Loucy (cell line): ENCODE measurements at regions not wholly inside any gene's neighbourhood (a gene's known extent, or its start where the extent isn't known, plus 50 kb on each side); places are given as distances from the start of the nearest gene placed in this dataset.

Experiments used
- H2AFZ ChIP-seq: fragments of 200-600 bp; sonication (generic); 2 replicates; pipeline ENCODE4 v1.6.0; 2016; ENCODE audit warnings: antibody characterized with exemption, mild to moderate bottlenecking, low read length, moderate library complexity
- H3F3A ChIP-seq: fragments of 200-600 bp; 2 replicates; pipeline ENCODE4 v1.6.0; 2016; ENCODE audit warnings: antibody characterized with exemption, low read depth, mild to moderate bottlenecking
- H3K27me3 ChIP-seq: fragments of 200-600 bp; sonication (generic); 2 replicates; pipeline ENCODE4 v1.6.1; 2014; ENCODE audit warnings: low read length, mild to moderate bottlenecking; ENCODE audit not compliant: insufficient read depth, poor library complexity, severe bottlenecking
- H3K36me3 ChIP-seq: fragments of 200-600 bp; sonication (generic); 2 replicates; pipeline ENCODE4 v1.6.1; 2016; ENCODE audit warnings: low read length; ENCODE audit not compliant: insufficient read depth
- H3K4me1 ChIP-seq: fragments of 200-600 bp; sonication (generic); 2 replicates; pipeline ENCODE4 v1.5.1; 2014; ENCODE audit warnings: low read length, mild to moderate bottlenecking; ENCODE audit not compliant: insufficient read depth, poor library complexity, severe bottlenecking
- H3K4me2 ChIP-seq: fragments of 200-600 bp; sonication (generic); 2 replicates; pipeline ENCODE4 v1.6.0; 2014; ENCODE audit warnings: antibody characterized with exemption, low read length, low read depth, mild to moderate bottlenecking; ENCODE audit not compliant: poor library complexity, severe bottlenecking
- H3K4me3 ChIP-seq: fragments of 200-600 bp; sonication (generic); 2 replicates; pipeline ENCODE4 v1.5.1; 2014; ENCODE audit warnings: low read length, mild to moderate bottlenecking, mixed read lengths; ENCODE audit not compliant: poor library complexity, severe bottlenecking
- H3K79me2 ChIP-seq: fragments of 200-600 bp; sonication (generic); 2 replicates; pipeline ENCODE4 v1.6.1; 2014; ENCODE audit warnings: low read length; ENCODE audit not compliant: insufficient read depth
- H3K9ac ChIP-seq: fragments of 200-600 bp; sonication (generic); 2 replicates; pipeline ENCODE4 v1.6.0; 2014; ENCODE audit warnings: mild to moderate bottlenecking, low read depth, low read length, moderate library complexity; ENCODE audit not compliant: poor library complexity, severe bottlenecking
- H3K9me2 ChIP-seq: fragments of 200-600 bp; sonication (generic); replicated peaks from 2 replicates; pipeline ENCODE4 v1.6.1; 2016; ENCODE audit warnings: low read depth, low read length, mixed read lengths
- H3K9me3 ChIP-seq: fragments of 200-600 bp; sonication (generic); 2 replicates; pipeline ENCODE4 v1.6.1; 2014; ENCODE audit warnings: mild to moderate bottlenecking, antibody characterized with exemption, low read length, low read depth; ENCODE audit not compliant: insufficient read depth
- H4K20me1 ChIP-seq: fragments of 200-600 bp; sonication (generic); 2 replicates; pipeline ENCODE4 v1.6.0; 2014; ENCODE audit warnings: antibody characterized with exemption, low read length, mild to moderate bottlenecking; ENCODE audit not compliant: insufficient read depth, poor library complexity, severe bottlenecking
- EZH2phosphoT487 ChIP-seq: fragments of 200-600 bp; IDR thresholded peaks from 2 replicates; pipeline ENCODE4 v1.6.1; 2018; ENCODE audit warnings: antibody characterized with exemption, mild to moderate bottlenecking, moderate library complexity, borderline replicate concordance
- TF ChIP-seq, protein P1 (sequence below): fragments of 200-600 bp; sonication (generic); conservative IDR thresholded peaks from 2 replicates; pipeline ENCODE4 v1.5.1; 2014; ENCODE audit warnings: mild to moderate bottlenecking, antibody characterized with exemption, low read length

DNA sequence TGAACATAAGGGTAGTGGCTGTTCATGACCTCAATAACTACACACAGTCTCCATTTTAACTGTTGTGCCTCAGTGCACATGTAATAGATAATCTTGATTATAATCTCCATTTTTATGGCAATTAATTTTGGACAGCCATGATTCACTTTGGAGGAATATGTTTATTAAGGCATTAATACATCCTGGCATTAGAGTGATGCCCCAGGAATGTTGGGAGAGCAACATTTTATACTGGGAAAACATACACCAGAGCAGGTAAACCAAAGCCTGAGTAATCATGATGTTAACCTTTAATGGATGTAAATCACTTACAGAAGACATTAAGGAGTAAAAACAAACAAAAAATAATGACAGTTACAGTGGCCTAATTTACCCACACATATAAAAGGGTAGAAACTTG lies 886.3 kb upstream of the RAG2 start:
- H3K27me3 ChIP-seq: no peaks in the 10 kb centered on the region
- no peak for TF ChIP-seq EZH2phosphoT487
- TF ChIP-seq, protein P1, sequence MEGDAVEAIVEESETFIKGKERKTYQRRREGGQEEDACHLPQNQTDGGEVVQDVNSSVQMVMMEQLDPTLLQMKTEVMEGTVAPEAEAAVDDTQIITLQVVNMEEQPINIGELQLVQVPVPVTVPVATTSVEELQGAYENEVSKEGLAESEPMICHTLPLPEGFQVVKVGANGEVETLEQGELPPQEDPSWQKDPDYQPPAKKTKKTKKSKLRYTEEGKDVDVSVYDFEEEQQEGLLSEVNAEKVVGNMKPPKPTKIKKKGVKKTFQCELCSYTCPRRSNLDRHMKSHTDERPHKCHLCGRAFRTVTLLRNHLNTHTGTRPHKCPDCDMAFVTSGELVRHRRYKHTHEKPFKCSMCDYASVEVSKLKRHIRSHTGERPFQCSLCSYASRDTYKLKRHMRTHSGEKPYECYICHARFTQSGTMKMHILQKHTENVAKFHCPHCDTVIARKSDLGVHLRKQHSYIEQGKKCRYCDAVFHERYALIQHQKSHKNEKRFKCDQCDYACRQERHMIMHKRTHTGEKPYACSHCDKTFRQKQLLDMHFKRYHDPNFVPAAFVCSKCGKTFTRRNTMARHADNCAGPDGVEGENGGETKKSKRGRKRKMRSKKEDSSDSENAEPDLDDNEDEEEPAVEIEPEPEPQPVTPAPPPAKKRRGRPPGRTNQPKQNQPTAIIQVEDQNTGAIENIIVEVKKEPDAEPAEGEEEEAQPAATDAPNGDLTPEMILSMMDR: no peak
- H3K9me3 ChIP-seq: no peaks in the 10 kb centered on the region
- H3K4me2 ChIP-seq: no peak overlapping the region
- no peaks in the 10 kb centered on the region for H4K20me1 ChIP-seq
- H2AFZ ChIP-seq: no peak overlapping the region
- no peaks in the 10 kb centered on the region for H3K36me3 ChIP-seq
- H3K9me2 ChIP-seq: no peaks in the 10 kb centered on the region
- H3K4me3 ChIP-seq: no peak overlapping the region
- H3F3A ChIP-seq: no peaks in the 10 kb centered on the region
- no peak overlapping the region for H3K9ac ChIP-seq
- no peaks in the 10 kb centered on the region for H3K79me2 ChIP-seq
- no peaks in the 10 kb centered on the region for H3K4me1 ChIP-seq

GRCh38 chr11:37483761-37484160 lies 885.7 kb upstream of the RAG2 start:
- no peaks in the 10 kb centered on the region for H3F3A ChIP-seq
- H4K20me1 ChIP-seq: no peaks in the 10 kb centered on the region
- H3K27me3 ChIP-seq: no peaks in the 10 kb centered on the region
- no peaks in the 10 kb centered on the region for H3K9me3 ChIP-seq
- no peak overlapping the region for H2AFZ ChIP-seq
- H3K4me3 ChIP-seq: no peak overlapping the region
- H3K36me3 ChIP-seq: no peaks in the 10 kb centered on the region
- H3K9ac ChIP-seq: no peak overlapping the region
- H3K9me2 ChIP-seq: no peaks in the 10 kb centered on the region
- H3K4me1 ChIP-seq: no peaks in the 10 kb centered on the region
- TF ChIP-seq, protein P1: no peak
- no peak for TF ChIP-seq EZH2phosphoT487
- no peaks in the 10 kb centered on the region for H3K79me2 ChIP-seq
- H3K4me2 ChIP-seq: no peak overlapping the region

GRCh38 chr11:37474889-37475288 lies 876.9 kb upstream of the RAG2 start:
- H3K4me1 ChIP-seq: no peaks in the 10 kb centered on the region
- no peak for TF ChIP-seq EZH2phosphoT487
- TF ChIP-seq, protein P1: no peak
- no peaks in the 10 kb centered on the region for H3K9me3 ChIP-seq

More at GRCh38 chr11:37474889-37475288, 876.9 kb upstream of the RAG2 start:
- Histone ChIP-seq H3K9ac (no peak overlapping the region), H3K9me2 (no peaks in the 10 kb centered on the region), H3F3A (no peaks in the 10 kb centered on the region), H3K27me3 (no peaks in the 10 kb centered on the region), H3K4me3 (no peak overlapping the region), H4K20me1 (no peaks in the 10 kb centered on the region), H2AFZ (no peak overlapping the region), H3K79me2 (no peaks in the 10 kb centered on the region), H3K36me3 (no peaks in the 10 kb centered on the region), H3K4me2 (no peak overlapping the region)
